ENCODE measurements at regions not wholly inside any gene's neighbourhood (a gene's known extent, or its start where the extent isn't known, plus 50 kb on each side); places are given as distances from the start of the nearest gene placed in this dataset.

- TF ChIP-seq YY1 (IDR thresholded peaks at IDR 0.05; ENCODE audit: insufficient read depth, insufficient read length), result no peak
- TF ChIP-seq SUZ12 (IDR thresholded peaks at IDR 0.05; ENCODE audit: extremely low read depth, insufficient read depth, insufficient read length), result no peak
- no peak for TF ChIP-seq ZNF274 (IDR thresholded peaks at IDR 0.05; ENCODE audit: low read depth, low read length)
Observed at GRCh38 chr11:45544826-45545225, 120.6 kb downstream of the CHST1 start.

Data from NT2/D1 (cell line).